Naive thymus-derived CD8-positive, alpha-beta T cell (primary cell): ENCODE measurements at regions not wholly inside any gene's neighbourhood (a gene's known extent, or its start where the extent isn't known, plus 50 kb on each side); places are given as distances from the start of the nearest gene placed in this dataset.

Experiments used
- ATAC-seq, 2 donors: fragments of 150-1000 bp; cut with Tn5 transposase in 1 of 2; sonication (Bioruptor Pico), chemical (Tn5 transposase) in 1 of 2; 1 replicate in 1 of 2; 2 replicates in 1 of 2; pipeline ENCODE4 v1.10.0; 2021; ENCODE audit warnings: mild to moderate bottlenecking in 2 of 2, moderate library complexity in 2 of 2
- POLR2A ChIA-PET: fragments of 350-600 bp; sonication (Branson Sonifier 250); formaldehyde crosslinking; loops from one replicate; lab custom pipeline; 2021; ENCODE audit warnings: antibody characterized with exemption; lab: Charles Lee
- DNase-seq, 10 donors: peaks; one replicate each; pipeline versions ENCODE4 v3.0.0 to v3.0.0-alpha.2; 2020 to 2022
- H3K27ac Mint-ChIP-seq, 10 donors: one replicate each; pipeline ENCODE4 v1.8.0; 2020 to 2022; ENCODE audit warnings: mild to moderate bottlenecking in 10 of 10, mixed read lengths in 10 of 10, moderate library complexity in 4 of 10, inconsistent platforms in 1 of 10
- H3K27me3 Mint-ChIP-seq, 5 donors: one replicate each; pipeline ENCODE4 v1.8.0; 2021 to 2022; ENCODE audit warnings: mixed read lengths in 5 of 5
- H3K36me3 Mint-ChIP-seq, 3 donors: one replicate each; pipeline ENCODE4 v1.8.0; 2020 to 2022; ENCODE audit warnings: mixed read lengths in 3 of 3, mild to moderate bottlenecking in 2 of 3, inconsistent platforms in 1 of 3
- H3K4me1 Mint-ChIP-seq, 4 donors: one replicate each; pipeline ENCODE4 v1.8.0; 2021 to 2022; ENCODE audit warnings: mixed read lengths in 4 of 4
- H3K4me3 Mint-ChIP-seq, 10 donors: one replicate each; pipeline ENCODE4 v1.8.0; 2020 to 2022; ENCODE audit warnings: mild to moderate bottlenecking in 10 of 10, mixed read lengths in 10 of 10, moderate library complexity in 6 of 10, inconsistent platforms in 1 of 10
- H3K9me3 Mint-ChIP-seq, 9 donors: one replicate each; pipeline ENCODE4 v1.8.0; 2020 to 2022; ENCODE audit warnings: mixed read lengths in 9 of 9, mild to moderate bottlenecking in 3 of 9, inconsistent platforms in 1 of 9, moderate library complexity in 1 of 9

DNA sequence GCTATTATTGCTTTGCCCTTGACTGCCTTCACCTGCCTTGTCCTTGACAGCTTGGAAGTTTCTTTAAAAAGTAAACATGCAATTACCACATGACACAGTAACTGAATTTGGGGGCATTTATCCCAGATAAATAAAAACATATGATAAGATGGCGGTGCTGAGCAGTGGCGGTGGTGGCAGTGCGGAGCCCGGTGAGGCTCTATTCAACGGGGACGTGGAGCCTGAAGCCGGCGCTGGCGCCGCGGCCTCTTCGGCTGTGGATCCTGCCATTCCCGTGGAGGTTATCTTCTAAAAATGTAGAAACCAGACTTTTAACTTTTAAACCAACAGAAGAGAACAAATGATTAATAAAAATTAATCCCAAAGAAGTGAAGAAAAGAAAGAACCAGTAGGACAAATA is 59.7 kb upstream of the ZDHHC15 start:
- DNase-seq = no peak
- H3K27ac Mint-ChIP-seq = no peak overlapping the region
- POLR2A ChIA-PET = no interaction called here
- peaks cover 2 to 50% (median 21%) of the 10 kb centered on the region in 3 donors for H3K36me3 Mint-ChIP-seq
- no peak for ATAC-seq
- no peaks in the 10 kb centered on the region for H3K4me1 Mint-ChIP-seq
- peaks cover 0 to 29% (median 0%) of the 10 kb centered on the region in 9 donors for H3K9me3 Mint-ChIP-seq
- H3K4me3 Mint-ChIP-seq = no peak overlapping the region
- H3K27me3 Mint-ChIP-seq = peaks cover 0 to 1% (median 0%) of the 10 kb centered on the region in 5 donors
